ENCODE measurements at regions not wholly inside any gene's neighbourhood (a gene's known extent, or its start where the extent isn't known, plus 50 kb on each side); places are given as distances from the start of the nearest gene placed in this dataset.
"Not testable (repeated sequence)": the region's sequence is repeated elsewhere in the genome, so short reads cannot be mapped to it uniquely, and the experiment has no call there.

GRCh38 chr1:144516172-144516571 lies 54.7 kb upstream of the NBPF15 start:
- H3K4me3 ChIP-seq (ENCODE audit: low read depth, low read length): not testable (repeated sequence)

GRCh38 chr1:144516906-144517305 lies 55.4 kb upstream of the NBPF15 start:
- H3K4me3 ChIP-seq (ENCODE audit: low read depth, low read length); in situ Hi-C loops (cut with HindIII; ENCODE audit: low sequenced_read_pairs): not testable (repeated sequence)
- peak; percentile 4 for DNase-seq (ENCODE audit: low read depth, low spot score)

More at GRCh38 chr1:144516172-144516571, 54.7 kb upstream of the NBPF15 start:
- DNase-seq (ENCODE audit: low read depth, low spot score); in situ Hi-C loops (cut with HindIII; ENCODE audit: low sequenced_read_pairs): not testable (repeated sequence)

- H3K4me3 ChIP-seq (ENCODE audit: low read depth, low read length); DNase-seq (ENCODE audit: low read depth, low spot score); in situ Hi-C loops (cut with HindIII; ENCODE audit: low sequenced_read_pairs): not testable (repeated sequence)
Observed at GRCh38 chr1:144518439-144518838, 57.0 kb upstream of the NBPF15 start.

GRCh38 chr1:144519528-144520189 lies 58.2 kb upstream of the NBPF15 start:
- peak; percentile 3 for DNase-seq (ENCODE audit: low read depth, low spot score)
- in situ Hi-C loops (cut with HindIII; ENCODE audit: low sequenced_read_pairs); H3K4me3 ChIP-seq (ENCODE audit: low read depth, low read length): not testable (repeated sequence)

- peak; percentile 73 for DNase-seq (ENCODE audit: low read depth, low spot score)
- peak overlapping the region; percentile 39 for H3K4me3 ChIP-seq (ENCODE audit: low read depth, low read length)
- in situ Hi-C loops (cut with HindIII; ENCODE audit: low sequenced_read_pairs): not testable (repeated sequence)
Observed at GRCh38 chr1:144523661-144524407, 62.4 kb upstream of the NBPF15 start.

GRCh38 chr1:144532156-144532607 lies 60.5 kb upstream of the PPIAL4F start:
- TF ChIP-seq CTCF (IDR thresholded peaks at IDR 0.05; ENCODE audit: low read depth, low read length): peak; percentile 28
- H3K4me3 ChIP-seq (ENCODE audit: low read depth, low read length); DNase-seq (ENCODE audit: low read depth, low spot score); in situ Hi-C loops (cut with HindIII; ENCODE audit: low sequenced_read_pairs): not testable (repeated sequence)

GRCh38 chr1:144533480-144533879 lies 59.2 kb upstream of the PPIAL4F start:
- in situ Hi-C loops (cut with HindIII; ENCODE audit: low sequenced_read_pairs); H3K4me3 ChIP-seq (ENCODE audit: low read depth, low read length); DNase-seq (ENCODE audit: low read depth, low spot score): not testable (repeated sequence)

- in situ Hi-C loops (cut with HindIII; ENCODE audit: low sequenced_read_pairs); DNase-seq (ENCODE audit: low read depth, low spot score); H3K4me3 ChIP-seq (ENCODE audit: low read depth, low read length): not testable (repeated sequence)
Observed at GRCh38 chr1:144534286-144534685, 58.4 kb upstream of the PPIAL4F start.

GRCh38 chr1:144536677-144537076 lies 56.0 kb upstream of the PPIAL4F start:
- DNase-seq (ENCODE audit: low read depth, low spot score); in situ Hi-C loops (cut with HindIII; ENCODE audit: low sequenced_read_pairs); H3K4me3 ChIP-seq (ENCODE audit: low read depth, low read length): not testable (repeated sequence)

GRCh38 chr1:144537234-144537633 lies 55.5 kb upstream of the PPIAL4F start:
- H3K4me3 ChIP-seq (ENCODE audit: low read depth, low read length); in situ Hi-C loops (cut with HindIII; ENCODE audit: low sequenced_read_pairs); DNase-seq (ENCODE audit: low read depth, low spot score): not testable (repeated sequence)

- H3K4me3 ChIP-seq (ENCODE audit: low read depth, low read length); in situ Hi-C loops (cut with HindIII; ENCODE audit: low sequenced_read_pairs); DNase-seq (ENCODE audit: low read depth, low spot score): not testable (repeated sequence)
Observed at GRCh38 chr1:144538736-144539135, 54.0 kb upstream of the PPIAL4F start.

GRCh38 chr1:144539191-144539960 lies 53.3 kb upstream of the PPIAL4F start:
- DNase-seq (ENCODE audit: low read depth, low spot score); in situ Hi-C loops (cut with HindIII; ENCODE audit: low sequenced_read_pairs); H3K4me3 ChIP-seq (ENCODE audit: low read depth, low read length): not testable (repeated sequence)
